Vagina (tissue), 2 donors: ENCODE measurements at regions not wholly inside any gene's neighbourhood (a gene's known extent, or its start where the extent isn't known, plus 50 kb on each side); places are given as distances from the start of the nearest gene placed in this dataset.
"Not testable (repeated sequence)": the region's sequence is repeated elsewhere in the genome, so short reads cannot be mapped to it uniquely, and the experiment has no call there.

ENCODE experiments used
- POLR2A ChIP-seq, 2 donors: fragments of 450-650 bp; IDR thresholded peaks; one replicate each; pipeline ENCODE4 v1.6.1; 2017; ENCODE audit warnings: antibody characterized with exemption in 2 of 2, mild to moderate bottlenecking in 2 of 2, moderate library complexity in 2 of 2
- POLR2AphosphoS5 ChIP-seq, 2 donors: sonication (generic); formaldehyde crosslinking; IDR thresholded peaks; one replicate each; pipeline ENCODE4 v1.9.0; 2017; ENCODE audit warnings: antibody characterized with exemption in 2 of 2, mild to moderate bottlenecking in 2 of 2, low read depth in 1 of 2; ENCODE audit not compliant: insufficient read depth in 1 of 2
- TF ChIP-seq, protein P1 (sequence below), 3 experiments: fragments of 450-650 bp in 2 of 3; fragments of 200-600 bp in 1 of 3; sonication (generic) in 1 of 3; IDR thresholded peaks; one replicate each; pipeline ENCODE4 v1.5.1; 2017 to 2019; ENCODE audit warnings: antibody characterized with exemption in 3 of 3, mild to moderate bottlenecking in 2 of 3, moderate library complexity in 2 of 3

DNA sequence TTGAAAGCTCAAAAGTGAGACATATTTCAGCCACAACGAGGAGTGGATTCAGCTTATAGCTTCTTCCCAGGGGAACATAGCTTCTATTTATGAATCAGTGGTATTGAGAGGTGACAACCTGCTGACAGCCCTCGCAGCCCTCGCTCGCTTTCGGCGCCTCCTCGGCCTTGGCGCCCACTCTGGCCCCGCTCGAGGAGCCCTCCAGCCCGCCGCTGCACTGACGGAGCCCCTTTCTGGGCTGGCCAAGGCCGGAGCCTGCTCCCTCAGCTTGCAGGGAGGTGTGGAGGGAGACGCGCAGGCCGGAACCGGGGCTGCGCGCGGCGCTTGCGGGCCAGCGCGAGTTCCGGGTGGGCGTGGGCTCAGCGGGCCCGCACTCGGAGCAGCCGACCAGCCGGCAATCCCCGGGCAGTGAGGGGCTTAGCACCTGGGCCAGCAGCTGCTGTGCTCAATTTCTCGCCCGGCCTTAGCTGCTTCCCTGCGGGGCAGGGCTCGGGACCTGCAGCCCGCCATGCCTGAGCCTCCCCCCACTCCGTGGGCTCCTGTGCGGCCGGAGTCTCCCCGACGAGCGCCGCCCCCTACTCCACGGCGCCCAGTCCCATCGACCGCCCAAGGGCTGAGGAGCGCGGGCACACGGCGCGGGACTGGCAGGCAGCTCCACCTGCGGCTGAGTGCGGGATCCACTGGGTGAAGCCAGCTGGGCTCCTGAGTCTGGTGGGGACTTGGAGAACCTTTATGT, 207.9 kb upstream of the RFX3 start:
- TF ChIP-seq, protein P1, sequence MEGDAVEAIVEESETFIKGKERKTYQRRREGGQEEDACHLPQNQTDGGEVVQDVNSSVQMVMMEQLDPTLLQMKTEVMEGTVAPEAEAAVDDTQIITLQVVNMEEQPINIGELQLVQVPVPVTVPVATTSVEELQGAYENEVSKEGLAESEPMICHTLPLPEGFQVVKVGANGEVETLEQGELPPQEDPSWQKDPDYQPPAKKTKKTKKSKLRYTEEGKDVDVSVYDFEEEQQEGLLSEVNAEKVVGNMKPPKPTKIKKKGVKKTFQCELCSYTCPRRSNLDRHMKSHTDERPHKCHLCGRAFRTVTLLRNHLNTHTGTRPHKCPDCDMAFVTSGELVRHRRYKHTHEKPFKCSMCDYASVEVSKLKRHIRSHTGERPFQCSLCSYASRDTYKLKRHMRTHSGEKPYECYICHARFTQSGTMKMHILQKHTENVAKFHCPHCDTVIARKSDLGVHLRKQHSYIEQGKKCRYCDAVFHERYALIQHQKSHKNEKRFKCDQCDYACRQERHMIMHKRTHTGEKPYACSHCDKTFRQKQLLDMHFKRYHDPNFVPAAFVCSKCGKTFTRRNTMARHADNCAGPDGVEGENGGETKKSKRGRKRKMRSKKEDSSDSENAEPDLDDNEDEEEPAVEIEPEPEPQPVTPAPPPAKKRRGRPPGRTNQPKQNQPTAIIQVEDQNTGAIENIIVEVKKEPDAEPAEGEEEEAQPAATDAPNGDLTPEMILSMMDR (IDR thresholded peaks at IDR 0.05): not testable (repeated sequence)
- TF ChIP-seq POLR2A (IDR thresholded peaks at IDR 0.05); POLR2AphosphoS5 (IDR thresholded peaks at IDR 0.05; ENCODE audit: insufficient read depth in 1 of 2, low read depth in 1 of 2): not testable (repeated sequence)
